WTC11 (cell line): ENCODE measurements at regions not wholly inside any gene's neighbourhood (a gene's known extent, or its start where the extent isn't known, plus 50 kb on each side); places are given as distances from the start of the nearest gene placed in this dataset.

Experiments
- ATAC-seq: fragments of 200-7000 bp; cut with Tn5 transposase; 2 replicates; pipeline ENCODE4 v1.10.0; 2021; ENCODE audit warnings: mild to moderate bottlenecking, moderate library complexity
- CTCF ChIA-PET: fragments of 300-600 bp; sonication (Branson Sonifier 250); formaldehyde crosslinking; loops from one replicate; lab custom pipeline; 2021; ENCODE audit warnings: antibody characterized with exemption; lab: Charles Lee
- POLR2A ChIA-PET: fragments of 350-600 bp; sonication (Branson Sonifier 250); formaldehyde crosslinking; loops from one replicate; lab custom pipeline; 2021; ENCODE audit warnings: antibody characterized with exemption; lab: Charles Lee
- DNase-seq: peaks from one replicate; pipeline ENCODE4 v3.0.0; 2021; ENCODE audit warnings: low spot score
- H3K27ac Mint-ChIP-seq: 2 replicates; pipeline ENCODE4 v1.8.0; 2021; ENCODE audit warnings: mixed read lengths
- H3K27me3 Mint-ChIP-seq: 2 replicates; pipeline ENCODE4 v1.8.0; 2021; ENCODE audit warnings: low read depth, mild to moderate bottlenecking, moderate library complexity, mixed read lengths
- H3K36me3 Mint-ChIP-seq: 2 replicates; pipeline ENCODE4 v1.8.0; 2021; ENCODE audit warnings: mixed read lengths
- H3K4me1 Mint-ChIP-seq: 2 replicates; pipeline ENCODE4 v1.8.0; 2022; ENCODE audit warnings: mixed read lengths
- H3K4me3 Mint-ChIP-seq: 2 replicates; pipeline ENCODE4 v1.8.0; 2021; ENCODE audit warnings: mild to moderate bottlenecking, moderate library complexity, mixed read lengths
- H3K9me3 Mint-ChIP-seq: 2 replicates; pipeline ENCODE4 v1.8.0; 2021; ENCODE audit warnings: mixed read lengths
- AR ChIP-seq: fragments of 250-450 bp; sonication (Bioruptor Pico); IDR thresholded peaks from 2 replicates; pipeline ENCODE4 v1.9.0; 2021; ENCODE audit warnings: mild to moderate bottlenecking
- ATF1 ChIP-seq: sonication (generic); formaldehyde crosslinking; IDR thresholded peaks from 2 replicates; pipeline ENCODE4 v1.8.1; 2023; ENCODE audit warnings: mild to moderate bottlenecking, moderate library complexity, missing genetic modification reagents
- CTCF ChIP-seq: fragments of 200-600 bp; IDR thresholded peaks from 2 replicates; pipeline ENCODE4 v1.8.0; 2022; ENCODE audit warnings: antibody characterized with exemption
- ETV6 ChIP-seq: sonication (generic); formaldehyde crosslinking; IDR thresholded peaks from 2 replicates; pipeline ENCODE4 v1.8.1; 2022; ENCODE audit warnings: mild to moderate bottlenecking, missing genetic modification reagents
- FOXJ3 ChIP-seq: sonication (generic); formaldehyde crosslinking; IDR thresholded peaks from 2 replicates; pipeline ENCODE4 v1.9.0; 2021; ENCODE audit warnings: missing genetic modification reagents, mild to moderate bottlenecking, borderline replicate concordance
- JUN ChIP-seq: sonication (generic); formaldehyde crosslinking; IDR thresholded peaks from 2 replicates; pipeline ENCODE4 v1.8.0; 2023; ENCODE audit warnings: mild to moderate bottlenecking, missing genetic modification reagents
- NFATC4 ChIP-seq: fragments of 250-450 bp; sonication (Bioruptor Pico); IDR thresholded peaks from 2 replicates; pipeline ENCODE4 v1.9.0; 2021; ENCODE audit warnings: mild to moderate bottlenecking
- NFE2L1 ChIP-seq: sonication (generic); formaldehyde crosslinking; IDR thresholded peaks from 2 replicates; pipeline ENCODE4 v1.8.1; 2023; ENCODE audit warnings: missing genetic modification reagents
- USF1 ChIP-seq: sonication (generic); formaldehyde crosslinking; IDR thresholded peaks from 2 replicates; pipeline ENCODE4 v1.8.0; 2022; ENCODE audit warnings: mild to moderate bottlenecking, missing genetic modification reagents
- ZBTB21 ChIP-seq: sonication (generic); formaldehyde crosslinking; IDR thresholded peaks from 2 replicates; pipeline ENCODE4 v1.8.1; 2023; ENCODE audit warnings: mild to moderate bottlenecking, missing genetic modification reagents, borderline replicate concordance
- ZNF121 ChIP-seq: sonication (generic); formaldehyde crosslinking; IDR thresholded peaks from 2 replicates; pipeline ENCODE4 v1.8.0; 2023; ENCODE audit warnings: missing genetic modification reagents
- ZNF219 ChIP-seq: sonication (generic); formaldehyde crosslinking; IDR thresholded peaks from 2 replicates; pipeline ENCODE4 v1.8.0; 2023; ENCODE audit warnings: missing genetic modification reagents, mild to moderate bottlenecking, borderline replicate concordance
- ZNF263 ChIP-seq: sonication (generic); formaldehyde crosslinking; IDR thresholded peaks from 2 replicates; pipeline ENCODE4 v1.8.1; 2022; ENCODE audit warnings: low read depth, mild to moderate bottlenecking, moderate library complexity, missing genetic modification reagents
- ZNF396 ChIP-seq: fragments of 250-450 bp; sonication (Bioruptor Pico); IDR thresholded peaks from 2 replicates; pipeline ENCODE4 v1.8.0; 2021; ENCODE audit warnings: mild to moderate bottlenecking, moderate library complexity, borderline replicate concordance
- ZNF416 ChIP-seq: fragments of 250-450 bp; sonication (Bioruptor Pico); IDR thresholded peaks from 2 replicates; pipeline ENCODE4 v1.9.0; 2021; ENCODE audit warnings: mild to moderate bottlenecking, inconsistent platforms
- ZNF423 ChIP-seq: fragments of 250-450 bp; sonication (Bioruptor Pico); IDR thresholded peaks from 2 replicates; pipeline ENCODE4 v2.1.2; 2022; ENCODE audit warnings: mild to moderate bottlenecking, moderate library complexity
- ZNF671 ChIP-seq: fragments of 250-450 bp; sonication (Bioruptor Pico); IDR thresholded peaks from 2 replicates; pipeline ENCODE4 v1.8.0; 2021; ENCODE audit warnings: mild to moderate bottlenecking
- ZSCAN18 ChIP-seq: fragments of 250-450 bp; sonication (Bioruptor Pico); IDR thresholded peaks from 2 replicates; pipeline ENCODE4 v2.1.2; 2022; ENCODE audit warnings: mild to moderate bottlenecking, moderate library complexity
- TF ChIP-seq, protein P1 (sequence below): sonication (generic); formaldehyde crosslinking; IDR thresholded peaks from 2 replicates; pipeline ENCODE4 v1.8.1; 2022; ENCODE audit warnings: missing genetic modification reagents, borderline replicate concordance
- TF ChIP-seq, protein P2 (sequence below): sonication (generic); formaldehyde crosslinking; IDR thresholded peaks from 2 replicates; pipeline ENCODE4 v1.8.0; 2023; ENCODE audit warnings: missing genetic modification reagents
- TF ChIP-seq, protein P3 (sequence below): sonication (generic); formaldehyde crosslinking; IDR thresholded peaks from 2 replicates; pipeline ENCODE4 v1.8.0; 2022; ENCODE audit warnings: mild to moderate bottlenecking, missing genetic modification reagents
- TF ChIP-seq, protein P4 (sequence below): sonication (generic); formaldehyde crosslinking; IDR thresholded peaks from 2 replicates; pipeline ENCODE4 v1.8.0; 2022; ENCODE audit warnings: mild to moderate bottlenecking, missing genetic modification reagents

GRCh38 chr2:152870239-152870638, 151.8 kb downstream of the ARL6IP6 start:
- ATAC-seq (no peak), DNase-seq (no peak)
- POLR2A ChIA-PET: no interaction called here
- Mint-ChIP-seq H3K27ac (no peak overlapping the region), H3K4me1 (peaks cover 11% of the 10 kb centered on the region), H3K36me3 (no peaks in the 10 kb centered on the region), H3K27me3 (no peaks in the 10 kb centered on the region), H3K4me3 (no peak overlapping the region), H3K9me3 (no peaks in the 10 kb centered on the region)
- CTCF ChIA-PET: interaction anchor here (0.6 kb wide), 1 partner anchor 1227 kb away, joined by 3 read pairs; no protein-coding TSS in a partner anchor
- TF ChIP-seq, protein P1, sequence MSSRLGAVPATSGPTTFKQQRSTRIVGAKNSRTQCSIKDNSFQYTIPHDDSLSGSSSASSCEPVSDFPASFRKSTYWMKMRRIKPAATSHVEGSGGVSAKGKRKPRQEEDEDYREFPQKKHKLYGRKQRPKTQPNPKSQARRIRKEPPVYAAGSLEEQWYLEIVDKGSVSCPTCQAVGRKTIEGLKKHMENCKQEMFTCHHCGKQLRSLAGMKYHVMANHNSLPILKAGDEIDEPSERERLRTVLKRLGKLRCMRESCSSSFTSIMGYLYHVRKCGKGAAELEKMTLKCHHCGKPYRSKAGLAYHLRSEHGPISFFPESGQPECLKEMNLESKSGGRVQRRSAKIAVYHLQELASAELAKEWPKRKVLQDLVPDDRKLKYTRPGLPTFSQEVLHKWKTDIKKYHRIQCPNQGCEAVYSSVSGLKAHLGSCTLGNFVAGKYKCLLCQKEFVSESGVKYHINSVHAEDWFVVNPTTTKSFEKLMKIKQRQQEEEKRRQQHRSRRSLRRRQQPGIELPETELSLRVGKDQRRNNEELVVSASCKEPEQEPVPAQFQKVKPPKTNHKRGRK (CRISPR knock-in tag): no peak
- TF ChIP-seq ZNF423 (CRISPR knock-in tag) (no peak), FOXJ3 (CRISPR knock-in tag) (no peak), USF1 (CRISPR knock-in tag) (no peak), ZSCAN18 (CRISPR knock-in tag) (no peak), NFATC4 (CRISPR knock-in tag) (no peak), ZNF263 (CRISPR knock-in tag) (no peak), ZNF396 (CRISPR knock-in tag) (no peak), CTCF (no peak), ZNF219 (no peak), ETV6 (no peak)
- TF ChIP-seq, protein P2, sequence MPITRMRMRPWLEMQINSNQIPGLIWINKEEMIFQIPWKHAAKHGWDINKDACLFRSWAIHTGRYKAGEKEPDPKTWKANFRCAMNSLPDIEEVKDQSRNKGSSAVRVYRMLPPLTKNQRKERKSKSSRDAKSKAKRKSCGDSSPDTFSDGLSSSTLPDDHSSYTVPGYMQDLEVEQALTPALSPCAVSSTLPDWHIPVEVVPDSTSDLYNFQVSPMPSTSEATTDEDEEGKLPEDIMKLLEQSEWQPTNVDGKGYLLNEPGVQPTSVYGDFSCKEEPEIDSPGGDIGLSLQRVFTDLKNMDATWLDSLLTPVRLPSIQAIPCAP (CRISPR knock-in tag): no peak
- TF ChIP-seq, protein P3, sequence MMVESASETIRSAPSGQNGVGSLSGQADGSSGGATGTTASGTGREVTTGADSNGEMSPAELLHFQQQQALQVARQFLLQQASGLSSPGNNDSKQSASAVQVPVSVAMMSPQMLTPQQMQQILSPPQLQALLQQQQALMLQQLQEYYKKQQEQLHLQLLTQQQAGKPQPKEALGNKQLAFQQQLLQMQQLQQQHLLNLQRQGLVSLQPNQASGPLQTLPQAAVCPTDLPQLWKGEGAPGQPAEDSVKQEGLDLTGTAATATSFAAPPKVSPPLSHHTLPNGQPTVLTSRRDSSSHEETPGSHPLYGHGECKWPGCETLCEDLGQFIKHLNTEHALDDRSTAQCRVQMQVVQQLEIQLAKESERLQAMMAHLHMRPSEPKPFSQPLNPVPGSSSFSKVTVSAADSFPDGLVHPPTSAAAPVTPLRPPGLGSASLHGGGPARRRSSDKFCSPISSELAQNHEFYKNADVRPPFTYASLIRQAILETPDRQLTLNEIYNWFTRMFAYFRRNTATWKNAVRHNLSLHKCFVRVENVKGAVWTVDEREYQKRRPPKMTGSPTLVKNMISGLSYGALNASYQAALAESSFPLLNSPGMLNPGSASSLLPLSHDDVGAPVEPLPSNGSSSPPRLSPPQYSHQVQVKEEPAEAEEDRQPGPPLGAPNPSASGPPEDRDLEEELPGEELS (CRISPR knock-in tag): no peak
- TF ChIP-seq, protein P4, sequence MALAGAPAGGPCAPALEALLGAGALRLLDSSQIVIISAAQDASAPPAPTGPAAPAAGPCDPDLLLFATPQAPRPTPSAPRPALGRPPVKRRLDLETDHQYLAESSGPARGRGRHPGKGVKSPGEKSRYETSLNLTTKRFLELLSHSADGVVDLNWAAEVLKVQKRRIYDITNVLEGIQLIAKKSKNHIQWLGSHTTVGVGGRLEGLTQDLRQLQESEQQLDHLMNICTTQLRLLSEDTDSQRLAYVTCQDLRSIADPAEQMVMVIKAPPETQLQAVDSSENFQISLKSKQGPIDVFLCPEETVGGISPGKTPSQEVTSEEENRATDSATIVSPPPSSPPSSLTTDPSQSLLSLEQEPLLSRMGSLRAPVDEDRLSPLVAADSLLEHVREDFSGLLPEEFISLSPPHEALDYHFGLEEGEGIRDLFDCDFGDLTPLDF (CRISPR knock-in tag): no peak

GRCh38 chr2:152867397-152867796, 149.0 kb downstream of the ARL6IP6 start:
- Mint-ChIP-seq H3K9me3 (peaks cover 25% of the 10 kb centered on the region), H3K27ac (no peak overlapping the region), H3K27me3 (no peaks in the 10 kb centered on the region; the same call in 1 of the 2 replicates), H3K4me1 (peaks cover 6% of the 10 kb centered on the region; the same call in 1 of the 2 replicates), H3K36me3 (peaks cover 19% of the 10 kb centered on the region), H3K4me3 (no peak overlapping the region)
- ChIA-PET CTCF (interaction anchor here (1.0 kb wide), 1 partner anchor 58 kb away, joined by 3 read pairs; no protein-coding TSS in a partner anchor), POLR2A (no interaction called here)
- DNase-seq: no peak
- peak; percentile 52 for ATAC-seq
- TF ChIP-seq, protein P2 (CRISPR knock-in tag): no peak
- TF ChIP-seq ZNF416 (CRISPR knock-in tag): no peak
- TF ChIP-seq ETV6: no peak
- no peak for TF ChIP-seq ZNF121 (CRISPR knock-in tag)
- no peak for TF ChIP-seq ZBTB21 (CRISPR knock-in tag)
- TF ChIP-seq JUN (CRISPR knock-in tag): no peak
- TF ChIP-seq AR: no peak
- TF ChIP-seq ATF1 (CRISPR knock-in tag): no peak
- TF ChIP-seq ZNF671 (CRISPR knock-in tag): no peak
- no peak for TF ChIP-seq NFE2L1 (CRISPR knock-in tag)
